GOT3 (cell line): ENCODE measurements at regions not wholly inside any gene's neighbourhood (a gene's known extent, or its start where the extent isn't known, plus 50 kb on each side); places are given as distances from the start of the nearest gene placed in this dataset.

Experiments
- DNase-seq: peaks from one replicate; lab custom pipeline; 2025; ENCODE audit warnings: mixed read lengths; lab: John Stamatoyannopoulos, UW

DNA sequence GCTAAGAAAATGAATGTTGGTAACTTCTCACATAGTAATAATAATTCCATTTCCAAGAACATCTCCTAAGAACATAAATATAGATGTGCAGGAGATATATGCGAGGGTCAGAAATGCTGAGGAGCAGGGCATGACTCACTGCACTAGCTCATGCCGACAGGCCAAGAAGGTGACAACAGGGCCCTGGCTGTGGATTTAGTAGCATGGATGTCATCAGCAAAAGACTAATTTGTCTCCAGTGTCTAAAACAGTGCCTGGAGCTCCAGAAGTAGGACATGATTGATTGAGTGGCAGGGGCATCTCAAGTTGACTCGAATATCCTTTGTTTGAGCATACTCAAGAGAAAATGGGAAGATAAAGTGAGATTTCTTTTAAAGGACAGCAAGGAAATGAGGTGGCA is 207.0 kb upstream of the FOXA2 start:
- no peak for DNase-seq

DNA sequence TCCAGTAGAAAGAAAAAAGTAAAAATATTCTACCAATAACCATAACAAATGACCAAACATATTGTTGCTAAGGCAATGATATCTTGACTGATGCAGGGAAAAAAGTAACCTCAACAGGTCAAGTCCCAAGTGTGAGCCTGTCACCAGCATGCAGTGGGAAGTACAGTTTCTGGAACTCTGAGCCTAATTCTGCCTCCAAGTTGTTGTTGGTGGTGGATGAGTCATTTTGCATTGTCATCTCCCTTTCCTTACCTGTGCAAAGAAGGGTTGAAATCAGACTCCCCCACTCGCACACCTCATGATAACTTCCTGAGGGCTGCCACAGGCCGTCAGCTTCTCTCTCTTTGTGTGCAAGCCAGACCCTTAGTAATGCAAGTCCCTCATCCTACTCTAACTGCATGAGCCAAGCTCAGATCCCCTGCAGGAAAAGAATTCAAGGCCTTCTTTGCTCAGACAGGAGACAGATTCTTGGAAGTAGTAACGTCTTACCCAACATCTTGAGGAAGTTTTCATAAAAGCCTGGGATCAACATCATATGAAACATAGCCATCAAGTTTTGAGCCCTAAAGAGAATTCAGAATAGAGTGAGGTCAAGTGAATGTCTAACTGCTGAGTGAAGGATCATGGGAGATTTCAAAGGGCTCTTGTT is 207.6 kb upstream of the FOXA2 start:
- DNase-seq: no peak

DNA sequence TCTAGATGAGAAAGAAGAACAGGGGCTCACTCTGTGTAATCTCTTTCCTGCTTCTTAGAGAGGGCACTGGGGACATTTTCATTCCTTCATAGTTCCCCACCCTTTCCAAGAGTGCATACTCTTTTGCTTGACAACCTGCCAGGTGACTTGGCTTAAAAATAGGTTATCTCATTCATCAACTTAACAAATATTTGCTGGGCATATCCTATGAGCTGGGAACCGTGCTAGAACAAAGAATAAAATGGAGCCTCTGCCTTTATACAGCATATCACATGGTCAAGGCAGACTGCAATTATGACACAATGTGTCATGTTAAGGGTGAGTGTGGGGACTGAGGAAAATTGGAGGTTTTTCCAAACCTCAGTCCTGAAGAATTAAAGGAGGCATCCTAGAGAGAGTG is 209.8 kb upstream of the FOXA2 start:
- no peak for DNase-seq

DNA sequence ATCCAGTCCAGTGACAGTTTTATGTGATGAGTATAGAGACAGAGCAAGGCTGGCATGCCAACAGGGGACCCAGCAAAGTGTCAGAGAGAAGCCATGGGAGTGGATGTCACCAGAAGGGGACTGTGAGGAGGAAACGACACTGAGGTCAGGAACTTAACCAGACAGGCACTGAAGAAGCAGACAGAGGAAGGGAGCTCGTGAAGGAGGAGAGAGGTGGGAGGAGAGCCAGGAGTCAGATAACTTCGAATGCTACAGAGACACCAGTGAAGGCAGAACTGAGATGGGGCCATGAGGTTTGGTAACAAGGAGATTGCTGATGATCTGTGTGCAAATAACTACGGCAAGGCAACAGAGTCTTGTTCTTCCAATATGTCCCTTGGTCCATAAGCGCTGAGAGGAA is 211.1 kb upstream of the FOXA2 start:
- DNase-seq: no peak

DNA sequence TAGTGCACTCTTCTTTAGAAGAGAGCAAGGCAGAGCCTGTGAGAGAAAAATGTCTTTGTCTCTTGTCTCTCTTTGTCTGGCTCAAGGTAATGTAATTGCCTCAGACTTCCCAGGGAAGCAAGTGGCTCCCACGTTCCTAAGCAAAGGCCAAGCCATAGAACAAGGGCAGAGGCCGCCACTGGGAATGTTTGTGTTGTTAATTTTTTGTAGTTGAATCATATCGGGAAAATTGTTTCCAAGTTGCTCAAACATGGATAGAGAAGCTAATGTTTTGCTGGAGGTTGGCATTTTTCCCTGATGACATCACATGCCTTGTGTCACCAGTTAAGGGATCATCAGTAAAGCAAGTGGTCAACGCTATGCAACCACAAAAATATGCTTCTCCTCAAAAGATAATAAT is 211.5 kb upstream of the FOXA2 start:
- DNase-seq: no peak

DNA sequence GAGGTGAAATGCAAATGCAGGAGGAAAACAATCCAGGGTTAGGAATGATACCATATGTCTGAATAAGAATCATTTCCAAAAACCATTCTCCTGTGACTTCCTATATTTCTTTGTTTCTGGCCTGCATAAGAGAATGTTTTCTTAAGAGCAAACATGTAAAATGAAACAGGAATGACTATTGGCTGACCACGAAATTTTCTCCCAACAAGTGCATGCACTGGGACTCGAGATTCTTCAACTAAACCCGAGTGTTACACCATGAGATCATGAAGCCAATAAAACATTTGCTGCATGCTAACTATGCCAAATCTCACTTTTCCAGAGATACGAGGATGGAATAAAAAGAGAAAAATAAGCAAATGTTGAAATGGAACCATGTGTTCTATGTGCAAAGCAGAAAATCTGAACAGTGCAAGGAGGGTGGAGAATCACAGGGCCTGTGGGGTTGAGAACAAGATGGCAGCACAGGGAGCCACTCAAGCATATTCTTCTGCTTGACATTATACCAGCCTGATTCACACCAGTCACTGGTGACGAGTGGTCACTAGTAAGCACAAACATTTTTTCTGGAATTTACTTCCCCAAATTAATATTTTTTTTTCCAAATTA is 212.2 kb upstream of the FOXA2 start:
- DNase-seq: no peak

DNA sequence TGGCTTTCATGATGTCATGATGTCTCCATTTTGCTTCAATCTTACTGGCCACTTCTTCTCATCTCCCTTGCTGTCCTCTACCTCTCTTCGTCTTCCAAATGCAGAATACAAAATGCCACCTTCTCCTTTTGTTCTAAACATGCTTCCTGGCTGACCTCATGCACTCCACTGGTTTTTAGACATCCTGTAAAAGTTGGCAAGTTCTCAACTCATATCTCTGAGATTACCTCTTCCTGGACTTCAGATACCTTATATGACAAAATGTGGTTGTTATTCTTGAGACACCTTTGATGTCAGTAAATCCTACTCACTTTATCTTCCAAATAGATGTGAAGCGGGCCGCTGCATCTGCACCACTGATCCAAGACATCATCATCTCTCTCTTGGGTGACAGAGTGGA is 212.7 kb upstream of the FOXA2 start:
- no peak for DNase-seq

DNA sequence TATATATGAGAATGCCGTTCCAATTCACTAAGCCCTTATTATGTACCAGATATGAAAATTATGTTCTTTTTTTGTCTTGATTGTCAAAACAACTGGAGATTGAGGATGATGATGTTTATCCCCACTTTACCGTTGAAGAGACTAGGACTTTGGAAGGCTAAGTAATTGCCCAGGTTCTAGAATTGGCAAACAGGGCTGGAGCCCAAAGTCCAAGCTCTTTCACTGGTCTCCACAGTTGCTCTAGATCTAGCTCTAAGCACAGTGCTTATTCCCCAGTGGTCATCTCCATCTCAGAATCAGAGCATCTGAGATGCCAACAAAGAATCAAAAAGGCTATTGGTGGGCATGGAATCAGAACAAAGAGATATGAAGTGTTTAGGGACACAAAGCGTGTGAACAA is 215.3 kb upstream of the FOXA2 start:
- DNase-seq: no peak

DNA sequence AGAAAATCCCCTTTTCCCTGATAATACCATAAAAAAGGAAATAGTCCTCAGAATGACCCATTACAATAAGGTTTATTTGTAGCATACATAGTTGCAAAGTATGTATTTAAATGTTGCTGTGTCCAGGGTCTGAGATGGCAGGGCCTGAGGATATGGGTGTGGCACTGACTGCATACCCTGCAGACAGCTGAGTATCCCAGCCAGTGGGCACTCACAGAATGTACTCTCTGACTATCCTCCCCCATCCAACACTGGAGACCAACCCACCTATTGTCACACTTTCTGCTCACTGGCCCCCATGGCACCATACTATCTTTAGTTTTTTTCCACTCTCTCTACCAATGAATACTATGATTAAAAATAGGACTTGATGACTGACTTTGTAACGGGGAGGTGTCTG is 215.8 kb upstream of the FOXA2 start:
- DNase-seq: no peak

DNA sequence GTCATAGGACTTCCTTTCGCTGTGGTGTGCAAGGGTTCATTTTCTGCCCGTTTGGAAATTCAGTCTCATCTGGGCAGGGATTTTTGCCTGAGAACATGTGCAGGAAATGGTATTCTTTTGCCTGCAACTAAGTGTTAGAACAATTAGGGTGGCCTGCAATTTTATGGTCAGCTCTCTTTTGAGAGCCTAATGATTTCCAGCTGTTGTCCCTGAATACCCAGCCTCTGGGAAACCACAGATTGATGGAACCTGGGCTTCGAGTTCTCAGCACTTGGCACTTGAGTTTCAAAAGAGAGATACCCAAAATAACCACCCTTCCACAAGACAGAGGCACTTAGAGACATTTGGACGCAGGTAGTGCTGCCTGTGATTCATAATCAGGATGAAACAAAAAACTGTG is 217.2 kb upstream of the FOXA2 start:
- DNase-seq: no peak

DNA sequence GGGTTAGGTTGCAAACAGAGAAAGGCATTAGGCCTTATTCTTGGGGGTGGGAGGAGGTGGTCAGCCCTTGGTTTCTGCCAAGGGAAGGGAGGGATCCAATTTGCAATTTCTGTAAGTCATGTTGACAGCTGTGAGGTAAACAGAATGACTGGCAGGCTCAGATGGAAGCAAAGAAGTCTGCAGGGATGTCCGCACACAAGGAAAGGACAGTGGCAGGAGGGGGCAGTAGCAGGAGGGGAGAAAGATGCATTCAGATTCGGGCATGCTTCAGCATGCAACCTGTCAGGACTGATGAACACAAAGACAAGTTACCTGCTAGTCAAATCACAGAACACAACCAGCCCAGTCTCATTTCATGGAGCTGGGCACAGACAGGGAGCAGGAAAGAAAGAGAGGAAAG is 217.9 kb upstream of the FOXA2 start:
- DNase-seq: no peak

DNA sequence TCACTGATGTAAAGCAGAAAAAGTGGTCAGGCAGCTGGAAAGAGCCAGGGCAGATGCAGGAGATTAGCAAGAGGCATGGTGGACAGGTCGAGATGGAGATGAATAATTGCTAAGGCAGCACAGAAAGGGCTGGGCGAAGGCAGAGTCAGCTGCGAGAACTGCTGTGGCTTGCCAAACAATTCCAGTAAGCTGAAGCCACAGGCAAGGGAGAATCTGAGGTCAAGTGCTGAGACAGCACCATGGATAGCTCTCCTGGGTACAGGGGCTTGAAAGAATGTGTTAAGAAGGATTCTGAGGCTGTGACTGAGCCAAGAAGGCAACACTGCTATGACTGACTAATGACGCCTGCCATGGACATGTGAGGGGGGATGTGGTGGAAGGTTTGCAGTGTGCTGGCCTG is 220.8 kb upstream of the FOXA2 start:
- peak; percentile 24 for DNase-seq

DNA sequence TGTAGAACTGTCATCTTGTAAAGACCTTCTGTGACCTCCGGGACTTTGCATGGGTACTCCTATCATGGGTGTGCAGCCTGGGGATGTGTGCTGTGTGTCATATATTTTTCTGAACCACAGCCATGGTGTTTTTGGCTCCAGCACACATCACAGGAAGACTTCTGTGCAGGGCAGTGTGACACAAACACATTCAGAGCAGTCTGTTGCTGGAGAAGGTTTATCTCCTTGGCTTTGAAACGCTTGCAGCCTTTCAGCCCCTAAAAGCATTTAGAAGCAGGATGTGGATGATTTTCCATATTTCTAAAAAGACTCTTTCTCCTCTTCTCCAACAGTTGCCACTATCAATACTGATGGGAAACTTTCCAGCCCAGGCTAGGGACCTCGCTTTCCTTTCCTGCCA is 221.6 kb upstream of the FOXA2 start:
- no peak for DNase-seq

DNA sequence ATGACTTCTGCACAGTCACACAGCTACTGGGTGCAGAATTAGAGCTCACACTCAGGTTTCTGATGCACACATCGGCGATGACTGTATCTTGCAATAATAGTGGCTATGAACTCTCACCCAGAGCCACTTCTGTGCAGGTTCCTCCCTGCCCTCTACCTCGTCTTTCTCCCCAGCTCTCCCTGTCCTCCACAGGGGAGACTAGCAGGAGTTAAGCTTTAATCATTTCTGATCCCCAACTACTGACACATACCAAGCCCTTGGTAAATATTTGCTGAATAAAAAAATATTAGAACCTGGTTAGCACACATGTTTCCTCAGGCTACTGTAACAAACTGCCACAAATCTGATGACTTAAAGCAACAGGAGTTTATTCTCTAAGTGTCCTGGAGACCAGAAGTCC is 222.7 kb upstream of the FOXA2 start:
- DNase-seq: no peak

DNA sequence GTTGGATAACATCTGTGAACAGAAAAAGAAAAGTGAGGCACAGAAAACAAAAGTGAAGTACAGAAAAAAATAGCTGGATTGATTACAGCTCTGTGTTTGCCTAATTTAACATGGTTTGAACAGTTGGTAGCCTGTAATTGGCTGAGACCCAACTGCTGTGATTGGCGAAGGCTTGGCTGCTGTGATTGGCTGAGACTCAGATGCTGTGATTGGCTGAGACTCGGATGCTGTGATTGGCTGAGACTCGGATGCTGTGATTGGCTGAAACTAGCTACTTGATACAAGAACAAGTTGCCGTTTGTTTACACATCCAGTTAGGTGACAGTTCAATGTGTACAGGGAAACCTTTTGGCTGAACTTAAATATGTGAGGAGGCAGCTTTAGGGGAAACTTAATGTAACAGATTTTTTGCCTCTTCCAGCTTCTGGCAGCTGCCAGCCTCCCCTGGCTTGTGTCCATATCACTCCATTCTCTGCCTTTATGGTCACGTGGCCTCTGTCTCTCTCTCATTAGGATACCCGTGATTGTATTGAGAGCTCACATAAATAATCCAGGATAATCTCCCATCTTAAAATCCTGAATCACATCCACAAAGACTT is 223.4 kb upstream of the FOXA2 start:
- DNase-seq: no peak

DNA sequence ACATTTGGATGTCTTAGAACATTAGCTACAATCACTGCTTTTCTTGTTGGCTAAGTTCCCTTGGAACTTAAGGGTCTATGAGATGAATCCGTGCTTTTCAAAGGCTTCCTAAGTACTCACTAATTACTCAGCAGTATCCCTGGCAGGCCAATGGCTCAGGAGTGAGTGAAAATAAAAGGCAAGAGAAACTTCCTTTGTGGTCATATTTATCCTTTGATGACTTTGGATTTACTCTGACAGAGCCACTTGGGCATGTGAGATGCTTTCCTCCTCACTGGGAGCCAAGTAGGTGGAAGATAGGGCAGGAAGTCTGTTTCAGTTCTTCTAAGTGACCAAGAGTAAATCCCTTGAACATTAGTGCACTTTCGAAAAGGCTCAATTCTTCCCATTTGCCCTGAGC is 224.3 kb upstream of the FOXA2 start:
- DNase-seq: no peak

DNA sequence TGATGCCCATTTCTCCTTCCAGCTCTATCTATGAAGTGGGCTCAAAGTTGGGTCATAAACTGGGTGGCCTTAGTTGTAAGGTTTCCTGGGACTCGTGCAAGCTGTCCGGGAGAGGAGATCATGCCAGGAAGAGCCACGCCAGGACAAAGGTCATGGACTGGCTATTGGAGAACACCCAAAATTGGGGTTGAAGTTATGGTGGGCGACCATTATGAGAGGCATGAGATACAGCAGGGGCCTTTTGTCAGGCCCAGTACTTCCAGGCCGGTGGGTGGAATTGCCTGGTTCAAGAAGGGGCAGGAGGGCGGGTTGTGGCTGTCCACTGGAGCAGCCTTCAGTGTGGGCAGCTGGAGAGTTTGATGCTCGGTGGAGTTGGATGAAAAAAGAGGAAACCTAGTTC is 225.1 kb upstream of the SSTR4 start:
- DNase-seq: no peak

DNA sequence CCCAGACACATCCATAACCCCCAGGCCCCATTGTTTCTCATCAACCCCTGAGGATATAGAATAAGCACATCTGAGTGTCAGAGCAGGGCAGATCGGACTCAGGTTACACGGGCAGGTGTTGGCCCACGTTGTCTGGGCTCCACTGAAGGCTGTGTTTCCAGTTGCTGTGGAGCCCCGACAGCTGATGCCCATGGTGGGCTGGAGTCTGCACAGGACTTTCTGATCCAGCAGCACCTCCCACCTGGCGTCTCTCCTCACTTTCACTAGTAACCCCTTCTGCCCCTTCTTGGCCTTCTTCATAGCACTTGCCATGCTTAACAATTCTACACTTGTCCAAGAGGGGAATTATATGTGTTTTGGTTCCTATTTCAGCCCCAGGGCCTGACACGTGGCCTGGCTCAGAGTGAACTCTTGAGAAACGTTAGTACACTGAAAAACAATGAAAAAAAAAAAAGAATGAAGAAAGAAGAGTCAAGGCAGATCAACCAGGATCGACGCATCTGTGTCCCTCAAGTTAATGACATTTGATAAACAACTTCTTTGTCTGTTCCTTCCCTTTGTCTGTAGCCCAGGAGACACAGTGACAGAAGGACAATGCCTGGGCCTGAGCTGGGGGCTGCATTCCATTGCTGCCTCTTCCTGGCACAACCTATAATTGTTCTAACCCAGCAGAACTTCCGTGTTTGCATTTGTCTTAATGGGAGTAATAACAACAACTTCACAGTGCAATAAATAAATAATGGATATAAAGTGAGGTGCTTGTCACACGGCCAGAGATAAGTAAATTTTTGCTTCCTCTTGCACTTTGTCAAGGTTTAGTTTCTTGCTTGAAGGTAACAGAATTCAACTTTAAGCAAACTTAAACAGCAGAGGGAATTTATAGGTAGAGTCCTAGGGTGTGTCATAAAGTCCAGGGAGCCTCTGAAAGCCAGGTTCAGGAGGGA is 224.2 kb upstream of the SSTR4 start:
- no peak for DNase-seq

DNA sequence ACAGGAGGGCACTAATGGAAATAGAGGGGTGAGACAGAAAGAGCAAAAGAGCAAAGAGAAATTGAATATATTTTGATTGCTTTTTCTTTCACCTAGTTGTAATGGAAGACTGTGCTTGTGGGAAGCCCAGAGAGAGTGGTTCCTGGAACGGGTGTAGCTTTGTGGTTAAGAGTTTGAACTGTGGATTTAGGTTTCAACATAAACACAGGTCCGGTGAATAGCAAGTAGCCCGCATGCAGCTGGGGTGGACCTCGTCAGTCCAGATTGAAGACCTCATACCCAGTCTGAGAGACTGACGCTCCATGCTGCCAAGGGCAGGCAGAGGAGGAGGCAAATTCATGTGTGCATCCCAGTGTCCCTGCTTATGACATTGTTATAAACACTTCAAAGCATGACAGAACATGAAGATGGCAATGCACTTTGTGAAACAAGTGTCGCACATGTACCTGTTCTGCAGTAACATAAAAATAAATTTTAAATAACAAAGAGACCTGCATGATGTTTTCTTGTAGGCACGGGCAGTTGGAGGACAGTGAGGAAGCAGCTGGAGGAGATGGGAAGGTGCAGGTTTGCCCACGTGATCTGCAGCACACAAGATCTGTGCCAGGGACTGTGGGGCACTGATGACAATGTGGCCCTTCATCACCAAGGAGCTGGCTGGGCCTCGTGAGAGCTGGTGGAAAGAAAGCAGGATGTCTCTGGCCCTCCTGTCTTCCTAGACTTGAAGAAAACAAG is 220.5 kb upstream of the SSTR4 start:
- no peak for DNase-seq

DNA sequence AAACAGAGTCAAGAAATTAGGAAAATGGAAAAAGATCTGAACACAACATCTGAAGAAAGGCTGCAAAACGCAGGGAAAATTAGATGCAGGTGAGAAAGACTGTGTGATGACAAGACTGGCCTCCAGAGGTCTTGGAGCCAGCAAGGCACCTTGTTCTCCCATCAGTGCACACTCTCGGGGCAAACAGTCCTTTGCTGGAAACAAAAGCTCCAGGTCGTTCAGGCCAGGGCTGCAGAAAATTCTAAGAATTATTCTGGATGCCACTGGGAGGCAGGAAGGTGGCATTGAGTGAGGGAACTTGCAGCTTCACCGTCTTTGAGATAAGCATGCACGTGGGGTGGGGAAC is 219.9 kb upstream of the SSTR4 start:
- no peak for DNase-seq

DNA sequence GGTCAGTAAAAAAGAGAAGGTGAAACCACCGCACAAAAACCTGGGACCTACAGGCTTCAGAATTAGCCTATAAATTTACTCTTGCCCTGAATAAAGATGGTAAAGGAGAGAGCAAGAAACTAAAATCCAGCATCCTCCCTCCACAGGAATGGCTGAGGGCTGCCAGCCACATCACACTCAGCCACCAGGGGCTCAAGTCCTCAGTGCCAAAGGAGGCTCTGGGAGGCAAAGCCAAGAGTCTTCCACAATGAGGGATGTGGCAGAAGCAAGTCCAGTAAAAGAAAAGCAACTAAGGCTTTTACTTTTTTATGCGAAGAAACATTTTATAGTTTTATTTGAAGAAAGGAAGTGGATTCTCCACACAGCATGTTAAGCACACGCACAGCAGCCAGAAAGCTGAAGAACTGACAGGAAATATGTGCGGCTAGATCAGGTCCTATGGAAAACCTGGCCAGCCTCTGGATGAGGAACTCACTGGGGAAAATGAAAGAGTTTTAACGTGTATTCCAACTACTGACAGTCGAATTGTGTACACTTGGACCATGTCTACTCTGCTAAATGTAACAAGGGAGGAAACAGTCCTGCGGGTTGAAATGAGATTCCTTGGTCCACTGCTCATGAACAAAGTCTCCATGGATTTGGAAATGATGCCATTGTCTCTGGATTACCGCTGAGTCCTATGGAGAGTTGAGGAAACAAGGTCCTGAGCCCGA is 219.4 kb upstream of the SSTR4 start:
- no peak for DNase-seq

DNA sequence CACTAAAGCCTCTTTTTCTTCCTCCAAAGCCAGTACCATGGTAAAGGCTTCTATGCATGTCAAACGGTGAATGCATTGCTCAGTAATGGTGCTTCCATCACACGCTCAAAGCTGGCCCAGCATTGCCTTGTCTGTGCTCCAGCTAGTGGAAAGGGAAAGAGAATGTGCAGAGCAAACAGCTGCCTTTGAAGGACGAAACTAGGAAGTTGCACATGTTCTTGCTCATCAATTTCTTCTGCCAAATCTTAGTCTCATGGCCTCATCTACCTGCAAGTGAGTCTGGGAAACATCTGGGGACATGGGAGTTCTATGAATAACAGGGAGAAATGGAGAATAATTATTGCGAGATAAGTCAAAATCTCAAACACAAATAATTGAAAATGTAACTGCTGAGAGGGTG is 216.5 kb upstream of the SSTR4 start:
- DNase-seq: no peak
